ENCODE measurements at regions not wholly inside any gene's neighbourhood (a gene's known extent, or its start where the extent isn't known, plus 50 kb on each side); places are given as distances from the start of the nearest gene placed in this dataset.

- TF ChIP-seq POLR2A (IDR thresholded peaks at IDR 0.05) (no peak), CTCF (IDR thresholded peaks at IDR 0.05) (no peak), EP300 (IDR thresholded peaks at IDR 0.05) (no peak), POLR2AphosphoS5 (IDR thresholded peaks at IDR 0.05) (no peak)
These were observed 125.5 kb downstream of the TENT4A start for GRCh38 chr5:6838736-6839135.

Measured in upper lobe of left lung (tissue), 4 donors.